GM06990 (cell line): ENCODE measurements at regions not wholly inside any gene's neighbourhood (a gene's known extent, or its start where the extent isn't known, plus 50 kb on each side); places are given as distances from the start of the nearest gene placed in this dataset.

Experiments
- DNase-seq: peaks from one replicate; pipeline ENCODE4 v3.0.0-alpha.2; 2011; ENCODE audit not compliant: insufficient read length; ENCODE audit errors: extremely low read depth
- H3K27me3 ChIP-seq: replicated peaks from 2 replicates; pipeline ENCODE4 v1.6.0; 2011; ENCODE audit warnings: low read length; ENCODE audit not compliant: control insufficient read depth, insufficient read depth
- H3K36me3 ChIP-seq: 2 replicates; pipeline ENCODE4 v1.5.1; 2011; ENCODE audit warnings: low read length; ENCODE audit not compliant: control insufficient read depth, insufficient read depth
- H3K4me3 ChIP-seq: replicated peaks from 2 replicates; pipeline ENCODE4 v1.5.1; 2011; ENCODE audit warnings: low read depth, mild to moderate bottlenecking, control low read depth, low read length
- TF ChIP-seq, protein P1 (sequence below): IDR thresholded peaks from 2 replicates; pipeline ENCODE4 v1.5.1; 2011; ENCODE audit warnings: low read length, control low read depth, mild to moderate bottlenecking, inconsistent platforms; ENCODE audit not compliant: insufficient read depth, poor library complexity, severe bottlenecking

DNA sequence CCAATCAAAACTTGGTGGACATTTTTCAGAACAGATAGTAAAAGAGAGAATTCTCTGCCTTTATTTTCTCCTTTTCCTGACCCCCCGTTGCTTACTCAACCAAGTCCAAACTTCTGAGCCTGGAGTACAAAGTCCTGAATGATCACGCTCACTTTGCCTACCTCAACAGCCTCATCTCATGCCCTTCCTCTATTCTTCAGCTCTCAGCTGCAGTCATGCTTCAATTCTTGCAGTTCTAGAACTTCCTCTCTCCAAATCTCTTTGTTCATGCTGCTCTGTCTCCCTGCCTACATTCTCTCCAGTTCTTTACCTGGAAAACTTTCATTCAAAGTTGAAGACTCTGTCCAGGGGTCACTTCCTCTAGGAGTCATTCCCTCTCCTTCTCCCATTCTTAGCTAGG is 398.5 kb upstream of the SLC24A2 start:
- H3K36me3 ChIP-seq = no peaks in the 10 kb centered on the region
- H3K4me3 ChIP-seq = no peak overlapping the region
- TF ChIP-seq, protein P1, sequence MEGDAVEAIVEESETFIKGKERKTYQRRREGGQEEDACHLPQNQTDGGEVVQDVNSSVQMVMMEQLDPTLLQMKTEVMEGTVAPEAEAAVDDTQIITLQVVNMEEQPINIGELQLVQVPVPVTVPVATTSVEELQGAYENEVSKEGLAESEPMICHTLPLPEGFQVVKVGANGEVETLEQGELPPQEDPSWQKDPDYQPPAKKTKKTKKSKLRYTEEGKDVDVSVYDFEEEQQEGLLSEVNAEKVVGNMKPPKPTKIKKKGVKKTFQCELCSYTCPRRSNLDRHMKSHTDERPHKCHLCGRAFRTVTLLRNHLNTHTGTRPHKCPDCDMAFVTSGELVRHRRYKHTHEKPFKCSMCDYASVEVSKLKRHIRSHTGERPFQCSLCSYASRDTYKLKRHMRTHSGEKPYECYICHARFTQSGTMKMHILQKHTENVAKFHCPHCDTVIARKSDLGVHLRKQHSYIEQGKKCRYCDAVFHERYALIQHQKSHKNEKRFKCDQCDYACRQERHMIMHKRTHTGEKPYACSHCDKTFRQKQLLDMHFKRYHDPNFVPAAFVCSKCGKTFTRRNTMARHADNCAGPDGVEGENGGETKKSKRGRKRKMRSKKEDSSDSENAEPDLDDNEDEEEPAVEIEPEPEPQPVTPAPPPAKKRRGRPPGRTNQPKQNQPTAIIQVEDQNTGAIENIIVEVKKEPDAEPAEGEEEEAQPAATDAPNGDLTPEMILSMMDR = no peak
- no peak for DNase-seq
- H3K27me3 ChIP-seq = no peaks in the 10 kb centered on the region

DNA sequence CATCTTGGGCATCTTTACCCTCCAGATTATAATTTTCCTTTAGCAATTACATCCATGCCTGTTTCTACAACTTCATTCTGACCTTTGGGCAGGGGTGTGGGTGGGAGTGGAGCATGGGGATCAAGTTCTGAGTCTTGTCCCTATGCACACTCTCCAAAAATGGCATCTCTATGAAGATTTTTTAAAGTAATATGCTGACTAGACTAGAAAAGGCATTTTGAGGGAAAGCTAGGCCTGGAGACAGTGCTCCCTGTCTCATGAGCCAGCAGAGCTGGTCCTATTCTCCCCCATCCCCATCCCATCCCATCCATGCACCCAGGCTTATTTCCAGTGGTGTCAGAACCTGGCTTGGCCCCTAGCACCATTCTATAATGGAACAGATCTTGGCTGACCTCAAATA is 398.0 kb upstream of the SLC24A2 start:
- TF ChIP-seq, protein P1 = no peak
- H3K27me3 ChIP-seq = no peaks in the 10 kb centered on the region
- DNase-seq = no peak
- H3K36me3 ChIP-seq = no peaks in the 10 kb centered on the region
- no peak overlapping the region for H3K4me3 ChIP-seq

GRCh38 chr9:20186231-20186630 is 397.4 kb upstream of the SLC24A2 start:
- no peak for DNase-seq
- H3K36me3 ChIP-seq = no peaks in the 10 kb centered on the region
- TF ChIP-seq, protein P1 = no peak
- H3K4me3 ChIP-seq = no peak overlapping the region
- H3K27me3 ChIP-seq = no peaks in the 10 kb centered on the region

DNA sequence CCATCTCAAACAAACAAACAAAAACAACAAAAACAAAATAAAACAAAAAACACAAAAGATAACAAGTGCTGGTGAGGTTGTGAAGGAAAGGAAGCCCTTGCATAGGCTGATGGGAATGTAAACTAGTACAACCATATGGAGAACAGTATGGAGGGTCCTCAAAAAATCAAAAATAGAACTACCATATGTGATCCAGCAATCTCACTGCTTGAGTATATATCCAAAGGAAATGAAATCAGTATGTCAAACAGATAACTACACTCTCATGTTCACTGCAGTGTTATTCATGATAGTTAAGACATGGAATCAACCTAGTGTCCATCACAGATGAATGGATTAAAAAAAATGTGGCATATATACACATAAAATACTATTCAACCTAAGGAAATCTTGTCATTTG is 395.7 kb upstream of the SLC24A2 start:
- Histone ChIP-seq H3K4me3 (no peak overlapping the region), H3K36me3 (no peaks in the 10 kb centered on the region), H3K27me3 (no peaks in the 10 kb centered on the region)
- TF ChIP-seq, protein P1 = no peak
- DNase-seq = no peak

- H3K27me3 ChIP-seq = no peaks in the 10 kb centered on the region; the same call in 1 of the 2 replicates
- TF ChIP-seq, protein P1 = no peak
- DNase-seq = no peak
- H3K4me3 ChIP-seq = no peak overlapping the region
- H3K36me3 ChIP-seq = no peaks in the 10 kb centered on the region
Observed at GRCh38 chr9:20178679-20179078, 389.8 kb upstream of the SLC24A2 start.

DNA sequence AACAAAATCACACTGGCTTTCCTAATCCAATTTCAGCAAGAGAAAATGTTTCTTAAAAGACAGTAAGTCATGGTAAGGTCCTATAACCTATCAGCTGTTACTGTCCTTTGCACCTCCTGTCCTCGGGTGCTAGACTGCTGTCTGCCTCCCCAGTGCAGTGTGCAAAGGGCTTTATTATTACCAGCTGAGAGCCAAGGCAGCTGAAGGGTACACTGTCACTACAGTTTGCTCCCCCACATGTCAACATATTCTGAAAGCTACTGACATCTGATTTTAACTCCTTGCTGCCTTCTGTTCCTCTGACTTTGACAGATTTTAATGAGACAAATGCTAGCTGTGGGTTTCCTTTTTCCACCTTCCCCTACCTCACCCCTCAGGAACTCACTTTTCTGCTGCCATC is 389.4 kb upstream of the SLC24A2 start:
- TF ChIP-seq, protein P1 = no peak
- DNase-seq = no peak
- H3K36me3 ChIP-seq = no peaks in the 10 kb centered on the region
- H3K27me3 ChIP-seq = no peaks in the 10 kb centered on the region; the same call in 1 of the 2 replicates
- H3K4me3 ChIP-seq = no peak overlapping the region
